HTR-8/SVneo (cell line): ENCODE measurements at regions not wholly inside any gene's neighbourhood (a gene's known extent, or its start where the extent isn't known, plus 50 kb on each side); places are given as distances from the start of the nearest gene placed in this dataset.
"Not testable (repeated sequence)": the region's sequence is repeated elsewhere in the genome, so short reads cannot be mapped to it uniquely, and the experiment has no call there.

ENCODE experiments used
- DNase-seq: peaks from one replicate; pipeline ENCODE4 v3.0.0; 2011; ENCODE audit warnings: low spot score, mixed read lengths; ENCODE audit not compliant: insufficient read length
- FAIRE-seq: peaks from 2 replicates; lab custom pipeline; 2011; peaks lifted over from hg19 to GRCh38; lab: Jason Lieb, UNC

DNA sequence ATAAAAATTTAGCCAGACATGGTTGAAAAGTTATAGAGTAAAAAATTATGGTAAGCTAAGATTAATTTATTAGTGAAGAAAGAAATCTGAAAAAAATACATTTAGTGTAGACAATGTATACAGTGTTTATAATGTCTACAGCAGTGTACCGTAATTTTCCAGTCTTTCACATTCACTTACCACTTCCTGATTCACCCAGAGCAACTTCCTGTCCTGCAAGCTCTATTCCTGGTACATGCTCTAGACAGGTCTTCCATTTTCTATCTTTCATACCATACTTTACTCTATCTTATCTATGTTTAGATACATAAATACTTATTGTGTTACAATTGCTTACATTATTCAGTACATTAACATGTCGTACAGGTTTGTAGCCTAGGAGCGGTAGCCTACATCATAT lies 1387.8 kb upstream of the ATXN8OS start:
- FAIRE-seq (no peak), DNase-seq (no peak)

DNA sequence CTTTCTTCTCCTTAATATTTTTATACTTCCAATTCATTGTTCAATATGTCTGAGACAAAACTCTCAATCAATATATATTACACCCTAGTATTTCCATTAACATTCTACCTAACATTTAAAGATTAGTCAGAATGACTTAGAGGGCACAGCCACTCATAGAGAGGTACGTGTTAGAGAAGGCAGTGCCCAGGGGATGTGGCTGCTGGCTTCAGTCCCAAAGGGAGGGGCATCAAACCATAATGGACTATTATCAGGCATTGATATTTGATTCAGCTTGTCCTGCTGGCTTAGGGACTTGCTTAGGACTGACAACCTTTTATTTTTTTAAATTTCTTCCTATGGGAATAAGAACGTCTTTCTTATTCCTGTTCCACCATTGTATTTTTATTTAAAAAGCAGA lies 1392.0 kb upstream of the ATXN8OS start:
- no peak for DNase-seq
- no peak for FAIRE-seq

DNA sequence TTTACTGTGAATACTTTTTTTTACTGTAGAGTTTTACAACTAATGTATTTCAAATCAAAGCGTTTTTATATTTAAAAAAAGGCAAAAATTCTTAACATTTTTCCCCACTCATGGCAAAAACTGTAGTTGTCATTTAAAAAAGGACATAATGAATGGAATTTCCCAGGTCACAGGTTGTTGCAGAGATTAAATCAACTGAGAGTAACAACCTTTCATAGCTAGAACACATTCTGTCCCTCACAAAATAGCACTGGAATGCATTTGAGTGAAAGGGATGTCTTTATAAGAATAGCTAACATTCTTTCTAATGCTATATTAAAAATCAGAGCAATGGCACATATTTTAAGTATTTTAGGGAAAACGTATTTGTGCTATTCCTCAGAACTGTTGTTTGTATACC lies 1393.3 kb upstream of the ATXN8OS start:
- no peak for DNase-seq
- FAIRE-seq = no peak

DNA sequence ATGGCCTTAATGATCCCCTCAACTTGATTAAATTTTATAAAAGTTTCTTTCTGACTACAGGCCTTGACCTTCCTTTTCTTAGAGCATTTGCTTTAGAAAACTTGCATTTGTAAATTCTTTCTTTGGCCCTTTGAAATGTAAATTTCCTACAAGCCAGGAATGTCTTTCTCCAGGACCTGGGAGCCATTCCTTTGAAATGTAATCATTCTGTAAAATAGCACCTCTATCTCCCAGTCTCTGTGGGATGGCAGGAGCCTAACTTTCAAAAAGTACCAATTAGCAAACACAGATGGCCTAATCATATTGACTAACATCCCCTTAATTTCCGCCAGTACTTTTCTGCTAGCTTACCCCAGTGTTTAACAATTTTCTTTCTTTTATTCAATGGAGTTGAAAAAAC lies 1394.2 kb upstream of the ATXN8OS start:
- FAIRE-seq = no peak
- DNase-seq = no peak

DNA sequence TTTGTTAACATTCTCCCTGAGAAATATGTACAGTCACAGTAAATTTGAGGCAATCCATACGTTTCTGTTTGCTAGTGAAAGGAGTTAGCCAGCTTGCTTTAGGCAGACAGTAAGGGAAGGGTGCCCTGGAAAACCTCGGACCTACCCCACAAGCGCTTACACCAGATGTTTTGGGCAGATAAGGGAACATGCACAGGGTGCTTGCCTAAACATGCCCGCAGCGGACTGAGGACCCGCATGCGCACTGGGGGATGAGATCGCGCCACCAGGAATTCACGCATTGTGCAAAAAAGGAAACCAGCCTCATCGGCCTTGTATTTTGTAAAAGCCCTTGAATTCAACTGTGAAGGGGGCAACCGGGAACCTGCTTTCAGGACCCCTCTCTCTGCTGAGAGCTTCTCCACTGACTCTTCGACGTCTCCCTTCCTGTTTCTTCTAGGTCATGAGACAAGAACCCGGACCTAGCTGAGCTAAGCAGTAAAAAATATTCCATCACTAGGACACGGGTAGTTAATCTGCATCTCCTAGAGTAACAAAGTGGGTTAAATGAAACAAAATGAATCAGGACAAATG lies 1399.2 kb upstream of the ATXN8OS start:
- no peak for FAIRE-seq
- no peak for DNase-seq

DNA sequence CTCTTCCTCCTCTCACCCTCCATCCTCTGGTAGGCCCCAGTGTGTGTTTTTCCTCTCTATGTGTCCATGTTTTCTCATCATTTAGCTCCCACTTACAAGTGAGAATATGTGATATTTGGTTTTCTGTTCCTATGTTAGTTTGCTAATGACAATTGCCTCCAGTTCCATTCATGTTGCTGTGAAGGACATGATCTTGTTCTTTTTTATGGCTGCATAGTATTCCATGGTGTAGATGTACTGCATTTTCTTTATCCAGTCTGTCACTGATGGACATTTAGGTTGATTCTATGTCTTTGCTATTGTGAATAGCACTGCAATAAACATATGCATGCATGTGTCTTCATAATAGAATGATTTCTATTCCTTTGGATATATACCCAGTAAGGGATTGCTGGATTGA lies 1401.6 kb upstream of the ATXN8OS start:
- DNase-seq, FAIRE-seq: not testable (repeated sequence)

DNA sequence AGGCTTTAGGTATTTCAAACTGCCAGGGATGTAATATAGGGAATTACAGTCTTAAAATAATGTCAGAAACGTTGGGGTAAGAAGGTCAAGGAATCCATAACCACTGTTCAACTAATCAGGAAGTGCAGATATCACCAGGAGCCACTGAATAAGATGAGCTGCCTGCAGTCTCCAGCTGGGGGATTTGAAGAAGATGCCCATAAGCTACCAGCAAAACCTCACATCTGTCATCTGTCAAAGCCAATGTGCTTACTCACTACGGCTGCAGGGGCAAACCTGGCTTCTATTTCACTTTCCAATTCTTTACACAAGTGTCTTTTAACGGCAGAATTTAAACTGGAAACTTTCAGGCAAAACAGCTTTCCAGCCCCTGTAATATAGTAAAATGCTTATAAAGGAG lies 1410.1 kb upstream of the ATXN8OS start:
- FAIRE-seq = no peak

DNA sequence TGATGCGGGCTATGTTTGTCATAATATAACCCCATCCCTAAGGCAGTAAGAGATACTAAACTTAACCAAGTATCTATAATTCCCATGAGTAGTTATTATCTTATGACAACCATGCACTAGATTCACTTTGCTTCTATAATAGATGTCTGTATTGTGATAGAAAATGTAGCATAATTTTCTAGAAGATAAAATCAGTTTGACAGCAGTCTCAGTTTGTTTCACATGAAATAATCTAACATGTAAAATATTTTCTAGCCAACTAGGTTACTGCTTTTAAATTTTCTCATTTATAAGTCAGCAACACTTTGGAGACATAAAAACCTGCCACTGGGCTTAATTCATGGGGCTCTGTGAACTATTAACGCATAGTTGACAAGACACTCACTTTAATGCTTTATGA lies 1410.7 kb upstream of the ATXN8OS start:
- FAIRE-seq (no peak), DNase-seq (no peak)

More for the DNA sequence above, 1410.1 kb upstream of the ATXN8OS start:
- DNase-seq = peak; percentile 15

DNA sequence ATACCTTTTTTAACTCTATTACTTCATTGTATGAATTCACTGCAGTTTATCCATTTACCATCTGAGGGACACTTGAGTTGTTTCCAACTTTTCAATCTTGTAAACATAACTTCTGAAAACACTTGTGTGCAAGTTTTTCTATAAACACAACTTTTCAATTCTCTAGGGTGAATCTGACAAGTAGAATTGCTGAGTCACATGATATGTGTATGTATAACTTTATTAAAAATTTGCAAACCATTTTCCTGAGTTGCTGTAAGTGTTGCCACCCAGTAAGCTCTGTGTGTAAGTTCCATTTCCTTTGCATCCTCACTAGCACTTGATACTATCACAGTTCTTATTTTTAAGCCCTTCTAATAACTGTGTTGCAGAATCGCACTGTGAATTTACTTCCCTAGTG lies 1415.6 kb upstream of the ATXN8OS start:
- DNase-seq (no peak), FAIRE-seq (no peak)

DNA sequence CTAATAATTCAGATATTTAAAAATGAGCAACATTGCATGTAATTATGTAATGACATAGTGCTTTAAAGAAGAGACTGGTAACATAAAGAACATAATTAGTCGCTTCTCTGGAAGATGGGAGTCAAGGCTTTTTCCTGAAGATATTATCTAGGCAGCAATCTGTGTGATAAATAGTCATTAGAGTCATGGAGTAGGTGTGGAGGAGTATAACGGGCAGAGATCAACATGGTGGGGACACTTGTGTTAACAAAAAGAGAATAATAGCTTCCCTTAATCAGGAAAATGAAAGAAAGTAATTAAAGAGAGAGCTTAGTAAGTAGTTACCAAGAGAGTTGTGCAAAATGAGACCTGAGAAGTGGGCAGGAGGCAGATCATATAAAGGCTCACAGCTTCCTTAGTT lies 1417.1 kb upstream of the ATXN8OS start:
- FAIRE-seq = no peak
- DNase-seq = no peak

DNA sequence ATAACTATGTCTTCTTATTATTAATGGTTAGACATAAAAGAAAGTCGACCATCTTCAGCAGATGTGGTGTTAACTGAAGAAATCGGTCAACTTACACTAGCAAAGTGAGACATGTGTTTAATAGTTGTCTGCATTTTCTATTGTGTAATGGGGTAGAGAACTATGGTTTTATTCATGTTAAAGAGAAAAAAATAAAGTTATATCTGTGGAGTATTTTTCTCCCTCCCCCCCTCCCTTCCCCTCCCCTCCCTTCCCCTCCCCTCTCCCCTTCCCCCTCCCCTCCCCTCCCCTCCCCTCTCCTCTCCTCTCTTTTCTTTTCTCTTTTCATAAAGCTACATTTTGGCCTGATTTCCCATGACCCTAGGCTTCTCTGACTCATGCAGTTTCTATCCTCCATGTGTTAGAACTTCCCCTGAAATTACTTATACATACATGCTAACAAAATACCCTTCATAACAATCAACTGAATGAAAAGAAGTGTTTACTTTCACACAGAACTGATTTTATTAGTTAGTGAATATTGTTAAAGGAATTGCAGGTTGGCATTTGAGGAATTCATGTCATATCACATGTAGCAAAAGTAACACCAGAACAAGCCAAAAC lies 1431.0 kb upstream of the ATXN8OS start:
- DNase-seq (no peak), FAIRE-seq (no peak)

DNA sequence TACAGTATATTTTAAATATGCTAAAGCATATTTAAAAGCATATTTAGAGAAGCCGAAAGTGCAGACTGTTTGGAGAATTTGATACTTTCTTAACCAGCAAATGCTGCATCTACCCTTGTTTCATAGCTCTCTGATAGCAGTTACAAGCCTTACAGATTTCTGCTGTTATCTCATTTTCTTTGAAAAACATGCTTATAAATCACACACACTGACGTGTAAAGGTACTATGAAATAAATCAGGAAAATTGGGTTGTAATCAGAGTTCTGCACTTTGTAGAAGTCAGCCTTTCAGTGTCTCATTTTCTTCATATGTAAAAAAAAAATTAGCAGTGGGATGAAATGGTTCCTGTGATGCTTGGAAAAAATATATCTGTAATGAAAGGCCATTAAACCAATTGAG lies 1432.4 kb upstream of the ATXN8OS start:
- no peak for FAIRE-seq
- DNase-seq = no peak

DNA sequence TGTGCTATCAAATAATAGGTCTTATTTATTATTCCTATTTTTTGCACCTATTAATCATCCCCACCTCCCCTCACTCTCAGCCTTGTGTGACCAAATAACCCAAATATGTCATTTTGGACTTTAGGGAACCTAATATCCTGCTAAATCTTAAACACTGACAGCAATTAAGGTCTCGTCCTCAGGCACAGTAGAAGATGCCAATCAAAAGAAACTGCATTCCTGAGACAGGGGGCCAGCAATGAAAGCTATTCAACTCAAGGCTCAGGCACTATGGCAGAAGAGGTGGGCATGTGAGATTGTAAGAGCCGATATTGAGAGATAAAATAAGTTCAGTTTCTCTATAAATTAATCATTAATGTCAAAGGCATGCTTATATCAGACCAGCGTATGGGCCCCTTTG lies 1437.7 kb upstream of the PCDH9 start:
- no peak for FAIRE-seq
- DNase-seq = no peak

DNA sequence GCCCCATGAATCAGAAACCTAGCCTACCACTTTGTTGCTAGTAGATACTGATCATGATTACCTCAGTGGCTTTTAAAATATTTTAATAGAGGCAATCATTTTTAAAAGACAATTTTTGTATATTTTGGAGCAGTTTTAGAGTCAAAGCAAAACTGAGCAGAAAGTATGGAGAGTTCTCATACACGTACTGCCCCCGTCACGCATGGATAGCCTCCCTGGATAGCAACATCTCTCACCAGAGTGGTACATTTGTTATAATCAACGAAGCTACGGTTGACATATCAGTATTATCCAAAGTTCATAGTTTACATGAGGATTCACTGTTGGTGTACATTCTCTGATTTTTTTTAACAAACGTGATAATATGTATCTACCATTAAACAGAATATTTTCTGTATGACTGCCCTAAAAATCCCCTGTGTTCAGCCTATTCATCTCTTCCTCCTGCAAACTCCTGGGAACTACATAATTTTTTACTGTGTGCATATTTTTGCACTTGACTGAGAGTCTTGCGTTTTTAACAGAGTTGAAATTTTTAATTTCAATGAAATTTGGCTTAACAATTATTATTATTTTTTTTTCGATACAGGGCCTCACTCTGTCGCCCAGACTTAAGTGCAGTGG lies 1436.8 kb upstream of the PCDH9 start:
- no peak for FAIRE-seq
- no peak for DNase-seq

DNA sequence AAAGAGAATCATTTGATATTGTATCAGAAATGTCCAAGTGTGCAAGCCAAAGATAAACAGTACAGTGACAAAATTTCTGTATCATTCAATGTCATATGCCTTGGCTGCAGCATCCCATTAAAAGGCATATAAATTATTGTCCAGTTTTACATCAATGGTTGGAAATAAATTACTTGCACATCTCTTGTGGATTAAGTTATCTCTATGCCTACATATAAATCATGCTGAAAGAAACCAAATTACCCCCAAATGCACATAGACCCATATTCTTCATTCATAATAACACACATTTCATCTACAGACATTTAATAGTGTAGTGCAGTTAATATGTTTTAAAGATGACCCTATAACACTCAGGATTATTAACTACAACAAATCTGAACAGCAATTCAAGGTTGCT lies 1415.7 kb upstream of the PCDH9 start:
- FAIRE-seq (no peak), DNase-seq (no peak)

DNA sequence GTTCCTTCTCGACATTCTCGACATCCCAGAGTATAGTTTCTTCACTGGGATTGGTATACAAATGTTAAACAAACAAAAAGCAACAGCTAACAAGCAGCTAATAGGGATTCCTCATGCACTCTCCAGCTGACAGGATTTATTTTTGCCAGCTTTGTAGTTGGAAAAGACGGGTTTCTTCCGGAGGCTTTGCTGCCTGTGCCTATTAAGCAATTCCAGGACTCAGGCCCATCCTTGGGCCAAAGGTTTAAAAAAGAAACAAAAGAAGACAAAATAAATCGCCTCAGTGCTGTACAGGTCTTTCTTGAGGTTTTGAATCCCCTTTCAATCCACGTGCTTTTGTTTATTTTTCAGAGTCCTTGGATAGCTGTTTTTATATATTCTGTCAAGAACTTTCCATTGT lies 1414.5 kb upstream of the PCDH9 start:
- FAIRE-seq (no peak), DNase-seq (no peak)

DNA sequence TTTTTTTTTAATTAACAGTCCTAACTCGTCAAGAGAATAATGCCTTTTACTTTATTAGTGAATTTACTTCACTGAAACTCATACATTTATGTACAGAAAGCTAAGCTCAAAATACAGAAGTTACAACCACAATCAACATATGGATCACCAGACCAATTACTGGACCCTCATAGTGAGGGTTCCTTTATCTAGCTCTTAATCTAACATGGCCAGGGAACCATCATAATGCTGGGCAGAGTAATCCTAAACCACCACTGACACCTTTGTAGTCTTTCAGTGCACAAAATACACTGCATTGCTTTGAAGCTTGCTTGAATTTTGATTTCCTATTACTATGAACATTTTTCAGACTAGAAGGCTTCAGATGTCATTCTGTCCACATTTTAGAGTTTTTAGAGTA lies 1406.6 kb upstream of the PCDH9 start:
- DNase-seq = no peak
- FAIRE-seq = no peak

DNA sequence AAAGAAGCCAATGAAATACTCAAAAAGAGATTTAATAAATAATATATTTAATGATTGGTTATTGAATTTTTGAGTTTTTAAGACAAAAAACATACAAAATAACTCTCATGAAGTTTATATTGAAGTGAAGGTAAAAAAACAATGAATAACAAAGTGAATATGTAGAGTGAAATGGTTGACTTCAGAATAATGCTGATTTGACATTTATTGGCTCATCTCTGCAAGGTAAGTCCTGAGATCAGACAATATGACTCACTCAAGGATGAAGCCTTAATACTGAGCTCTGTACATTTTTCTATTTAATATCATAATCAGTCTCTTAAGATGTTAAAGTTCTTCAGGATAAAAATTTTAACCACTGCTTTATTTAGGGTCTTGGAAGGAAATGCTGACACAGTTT lies 1398.9 kb upstream of the PCDH9 start:
- FAIRE-seq (no peak), DNase-seq (no peak)

DNA sequence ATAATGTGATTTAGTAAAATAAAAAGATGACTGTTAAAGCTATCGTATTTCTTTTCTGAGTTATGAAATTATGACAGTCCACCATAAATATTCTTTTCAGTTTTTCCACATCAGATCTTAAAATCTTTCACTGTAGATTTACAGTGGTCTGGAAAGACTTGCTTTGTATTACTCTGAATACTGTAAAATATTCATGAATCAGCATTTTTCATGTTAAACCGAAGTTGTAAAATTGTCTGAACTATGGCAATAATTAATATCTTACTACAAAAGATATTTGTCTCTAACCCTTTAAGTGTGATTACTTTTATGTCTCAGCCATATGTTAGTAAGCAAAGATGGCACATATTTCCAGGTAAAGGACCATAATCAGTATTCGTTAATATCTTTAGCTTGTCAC lies 1397.2 kb upstream of the PCDH9 start:
- no peak for FAIRE-seq
- DNase-seq = no peak

DNA sequence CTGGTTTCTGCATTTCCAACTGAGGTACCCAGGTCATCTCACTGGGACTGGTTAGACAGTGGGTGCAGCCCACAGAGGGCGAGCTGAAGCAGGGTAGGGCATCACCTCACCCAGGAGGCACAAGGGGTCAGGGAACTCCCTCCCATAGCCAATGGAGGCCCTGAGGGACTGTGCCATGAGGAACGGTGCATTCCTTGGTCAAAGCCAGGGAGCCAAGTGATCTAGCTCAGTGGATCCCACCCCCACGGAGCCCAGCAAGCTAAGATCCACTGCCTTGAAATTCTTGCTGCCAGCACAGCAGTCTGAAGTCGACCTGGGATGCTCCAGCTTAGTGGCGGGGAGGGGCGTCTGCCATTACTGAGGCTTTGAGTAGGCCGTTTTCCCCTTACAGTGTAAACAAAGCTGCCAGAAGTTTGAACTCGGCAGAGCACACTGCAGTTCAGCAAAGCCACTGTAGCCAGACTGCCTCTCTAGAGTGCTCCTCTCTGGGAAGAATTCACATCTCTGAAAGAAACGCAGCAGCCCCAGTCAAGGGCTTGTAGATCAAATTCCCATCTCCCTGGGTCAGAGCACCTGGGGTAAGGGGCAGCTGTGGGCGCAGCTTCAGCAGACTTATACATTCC lies 1386.6 kb upstream of the PCDH9 start:
- FAIRE-seq (no peak), DNase-seq (no peak)

DNA sequence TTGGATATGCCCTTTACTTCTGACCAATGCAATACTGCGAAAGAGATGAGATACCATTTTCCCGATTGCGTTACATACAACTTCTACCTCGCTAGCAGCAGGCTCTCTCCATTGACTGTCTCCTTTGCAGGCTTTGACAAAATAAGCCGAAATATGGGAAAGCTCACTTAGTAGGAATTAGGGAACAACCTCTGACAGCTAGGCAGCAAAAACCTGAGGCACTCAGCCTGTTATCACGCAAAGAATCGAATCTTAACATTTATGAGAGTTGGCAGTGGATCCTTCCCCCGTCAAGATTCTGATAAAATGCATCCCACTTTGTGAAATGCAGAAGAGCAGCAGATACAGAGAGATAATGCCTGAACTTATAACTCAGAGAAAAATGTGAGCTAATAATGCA lies 1379.5 kb upstream of the PCDH9 start:
- FAIRE-seq = no peak

DNA sequence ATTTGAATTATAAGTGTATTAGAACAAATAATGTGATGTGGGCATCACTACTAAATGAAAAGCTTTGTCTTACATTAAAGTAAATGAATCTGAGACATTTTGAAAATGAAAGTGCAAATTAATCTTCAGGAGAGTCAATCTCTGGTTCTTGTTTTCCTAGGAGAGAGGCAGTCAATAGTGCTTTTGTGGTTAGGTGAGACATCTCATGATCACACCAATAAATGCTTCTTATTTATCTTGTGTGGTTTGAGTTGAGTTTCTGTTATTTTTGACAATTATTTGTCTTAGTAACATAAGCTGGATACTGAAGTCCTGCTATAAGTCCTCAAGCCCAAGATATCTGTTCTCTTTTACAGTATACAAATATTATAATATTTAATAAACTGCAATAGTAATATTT lies 1378.0 kb upstream of the PCDH9 start:
- FAIRE-seq (no peak), DNase-seq (no peak)

More for the DNA sequence above, 1379.5 kb upstream of the PCDH9 start:
- DNase-seq = no peak
